ENCODE measurements at regions not wholly inside any gene's neighbourhood (a gene's known extent, or its start where the extent isn't known, plus 50 kb on each side); places are given as distances from the start of the nearest gene placed in this dataset.

DNA sequence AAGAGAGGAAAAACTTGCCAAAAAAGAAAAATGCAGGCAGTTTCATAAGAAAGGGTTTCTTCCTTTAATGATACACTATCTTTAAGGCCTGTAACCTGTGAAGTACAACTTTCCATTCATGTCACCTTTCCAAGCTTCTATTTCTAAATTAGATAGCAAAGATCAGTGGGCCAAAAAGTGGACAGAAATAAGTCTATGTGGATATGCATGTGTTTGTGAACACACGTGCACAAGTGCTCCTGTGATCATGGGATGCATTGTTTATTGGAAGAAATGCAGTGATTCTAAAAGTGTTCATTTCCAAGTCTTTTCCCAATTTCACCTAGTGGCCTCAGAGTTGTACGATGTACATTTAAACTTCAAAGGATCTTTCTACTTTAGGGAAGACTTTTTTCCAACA, 230.0 kb upstream of the BLID start:
- H3K27me3 ChIP-seq (replicated peaks in 1 of 4; ENCODE audit: control insufficient read depth in 3 of 4, extremely low read depth in 1 of 4, insufficient read depth in 3 of 4, low read length in 3 of 4) = no peaks in the 10 kb centered on the region
- no peaks in the 10 kb centered on the region for H3K79me1 ChIP-seq (ENCODE audit: low read depth, low read length)
- H4K8ac ChIP-seq (ENCODE audit: extremely low read depth, insufficient read depth, low read length) = no peak overlapping the region
- no peaks in the 10 kb centered on the region for H4K20me1 ChIP-seq (replicated peaks in 1 of 2; ENCODE audit: control insufficient read depth in 1 of 2, insufficient read depth in 2 of 2, low read length in 2 of 2)
- ChIA-PET CTCF (ENCODE audit: partially characterized antibody) (no interaction called here), POLR2A (ENCODE audit: partially characterized antibody) (no interaction called here)
- H2BK20ac ChIP-seq (ENCODE audit: low read length) = no peak overlapping the region
- H2AFZ ChIP-seq (ENCODE audit: low read length) = no peak overlapping the region
- no peak overlapping the region for H3K14ac ChIP-seq (ENCODE audit: insufficient read length)
- no peak overlapping the region for H3K27ac ChIP-seq (ENCODE audit: low read depth, low read length)
- no peak overlapping the region for H3K4me2 ChIP-seq (ENCODE audit: insufficient read depth in 1 of 2, low read depth in 2 of 2, low read length in 2 of 2)
- H2BK12ac ChIP-seq (ENCODE audit: low read depth, low read length) = no peak overlapping the region
- no peak overlapping the region for H2BK15ac ChIP-seq (ENCODE audit: low read length)
- FAIRE-seq (no peak), DNase-seq (ENCODE audit: low read depth in 1 of 2, low spot score in 2 of 2) (no peak)
- H2BK120ac ChIP-seq (replicated peaks; ENCODE audit: low read depth, low read length) = no peak overlapping the region
- WGBS, 2 experiments (ENCODE audit: extremely low coverage in 1 of 2, insufficient coverage in 1 of 2, insufficient read length in 1 of 2, insufficient replicate concordance in 2 of 2, low coverage in 1 of 2, low lambda C conversion rate in 2 of 2, missing lambda C conversion rate in 1 of 2) = 95% methylated on average over 2 of the region's 2 CpGs; no CpG with 5 or more reads in 1 of the 2 experiments
- no peak overlapping the region for H4K5ac ChIP-seq (ENCODE audit: insufficient read length, low read depth, low read length)
- H3K79me2 ChIP-seq (ENCODE audit: control insufficient read depth in 1 of 2, insufficient read depth in 2 of 2, low read length in 2 of 2) = no peaks in the 10 kb centered on the region
- H2BK5ac ChIP-seq (ENCODE audit: low read depth, low read length) = no peak overlapping the region
- no peak for TF ChIP-seq YY1 (IDR thresholded peaks at IDR 0.05; ENCODE audit: low read depth, low read length)
- TF ChIP-seq NRF1 (IDR thresholded peaks at IDR 0.05; ENCODE audit: low read depth, low read length) = no peak
- no peak for TF ChIP-seq PHF8 (conservative IDR thresholded peaks at IDR 0.05; ENCODE audit: low read depth, low read length)
- no peak for TF ChIP-seq ATF3 (IDR thresholded peaks at IDR 0.05; ENCODE audit: insufficient read depth, low read depth, low read length)
- no peak for TF ChIP-seq RAD21 (IDR thresholded peaks at IDR 0.05 in 1 of 2, conservative IDR thresholded peaks at IDR 0.05 in 1 of 2; ENCODE audit: low read depth in 2 of 2, low read length in 2 of 2)
- no peak for TF ChIP-seq POLR2A (IDR thresholded peaks at IDR 0.05; ENCODE audit: control extremely low read depth in 1 of 2, low read depth in 2 of 2, low read length in 2 of 2)
- TF ChIP-seq SIRT6 (IDR thresholded peaks at IDR 0.05; ENCODE audit: low read length) = no peak
- no peak for TF ChIP-seq MAFK (IDR thresholded peaks at IDR 0.05; ENCODE audit: low read depth, low read length)
- H3K56ac ChIP-seq (replicated peaks; ENCODE audit: insufficient read length, low read depth, low read length) = no peak overlapping the region
- no peak overlapping the region for H3K23ac ChIP-seq (ENCODE audit: insufficient read length)
- no peak overlapping the region for H3K18ac ChIP-seq (ENCODE audit: extremely low read depth, low read length)
- no peak overlapping the region for H3K4ac ChIP-seq (replicated peaks; ENCODE audit: insufficient read length, low read depth, low read length)
- H3K4me1 ChIP-seq (replicated peaks in 1 of 4; ENCODE audit: control insufficient read depth in 3 of 4, insufficient read depth in 4 of 4, low read length in 3 of 4) = no peaks in the 10 kb centered on the region
- H3K9ac ChIP-seq (replicated peaks in 1 of 4; ENCODE audit: extremely low read depth in 1 of 4, low read depth in 3 of 4, low read length in 3 of 4) = no peak overlapping the region
- no peaks in the 10 kb centered on the region for H3K23me2 ChIP-seq (ENCODE audit: low read depth, low read length)
- H3K9me3 ChIP-seq (ENCODE audit: insufficient read depth in 2 of 2, low read depth in 1 of 2, low read length in 1 of 2) = no peaks in the 10 kb centered on the region
- no peak overlapping the region for H3K4me3 ChIP-seq (ENCODE audit: extremely low read depth in 1 of 4, insufficient read depth in 2 of 4, low read depth in 3 of 4, low read length in 4 of 4)
- H3K36me3 ChIP-seq (ENCODE audit: control insufficient read depth in 2 of 4, insufficient read depth in 4 of 4, low read length in 3 of 4) = no peaks in the 10 kb centered on the region
- no peak overlapping the region for H4K91ac ChIP-seq (replicated peaks; ENCODE audit: insufficient read length, low read length)
- no peak overlapping the region for H2AK5ac ChIP-seq (ENCODE audit: low read depth, low read length)

Measured in H1 (cell line).